LoVo (cell line): ENCODE measurements at regions not wholly inside any gene's neighbourhood (a gene's known extent, or its start where the extent isn't known, plus 50 kb on each side); places are given as distances from the start of the nearest gene placed in this dataset.
"Not testable (repeated sequence)": the region's sequence is repeated elsewhere in the genome, so short reads cannot be mapped to it uniquely, and the experiment has no call there.

ENCODE experiments used
- DNase-seq: peaks from one replicate; pipeline ENCODE4 v3.0.0-alpha.2; 2016; ENCODE audit warnings: low spot score

GRCh38 chr1:172918478-172918877 lies 132.3 kb downstream of the TNFSF18 start:
- no peak for DNase-seq

DNA sequence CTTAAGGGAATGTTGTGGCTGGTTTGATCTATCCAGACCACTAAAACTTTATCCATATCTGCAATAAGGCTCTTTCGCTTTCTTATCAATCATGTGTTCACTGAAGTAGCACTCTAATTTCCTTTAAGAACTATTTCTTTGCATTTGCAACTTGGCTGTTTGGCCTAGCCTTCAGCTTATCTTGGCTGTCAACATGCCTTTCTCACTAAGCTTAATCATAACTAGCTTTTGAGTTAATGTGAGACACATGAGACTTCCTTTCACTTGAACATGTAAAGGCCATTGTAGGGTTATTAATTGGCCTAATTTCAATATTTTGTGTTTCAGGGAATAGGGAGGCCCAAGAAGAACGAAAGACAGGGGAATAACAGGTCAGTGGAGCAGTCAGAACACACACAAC lies 124.7 kb downstream of the TNFSF18 start:
- no peak for DNase-seq

GRCh38 chr1:172928412-172928811 lies 122.3 kb downstream of the TNFSF18 start:
- DNase-seq = no peak

DNA sequence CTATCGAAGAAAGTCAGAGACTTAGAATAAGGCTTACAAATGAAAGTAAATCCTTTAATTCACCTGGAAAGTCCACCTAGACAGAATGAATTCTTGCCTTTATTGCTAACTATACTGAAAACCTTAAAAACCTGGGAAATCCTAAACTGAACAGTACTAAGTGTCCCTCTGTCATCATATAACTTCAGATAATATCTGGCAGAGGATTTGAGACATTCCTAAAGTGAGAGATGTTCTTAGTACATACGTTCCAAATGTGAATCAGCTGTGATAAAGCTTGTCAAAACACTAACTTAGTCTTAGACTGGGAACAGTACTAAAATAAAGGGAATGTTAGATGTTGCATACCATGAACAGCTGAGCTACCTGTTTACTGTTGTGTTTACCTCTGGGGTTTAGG lies 121.7 kb downstream of the TNFSF18 start:
- DNase-seq = no peak

GRCh38 chr1:172930142-172930541 lies 120.6 kb downstream of the TNFSF18 start:
- no peak for DNase-seq

DNA sequence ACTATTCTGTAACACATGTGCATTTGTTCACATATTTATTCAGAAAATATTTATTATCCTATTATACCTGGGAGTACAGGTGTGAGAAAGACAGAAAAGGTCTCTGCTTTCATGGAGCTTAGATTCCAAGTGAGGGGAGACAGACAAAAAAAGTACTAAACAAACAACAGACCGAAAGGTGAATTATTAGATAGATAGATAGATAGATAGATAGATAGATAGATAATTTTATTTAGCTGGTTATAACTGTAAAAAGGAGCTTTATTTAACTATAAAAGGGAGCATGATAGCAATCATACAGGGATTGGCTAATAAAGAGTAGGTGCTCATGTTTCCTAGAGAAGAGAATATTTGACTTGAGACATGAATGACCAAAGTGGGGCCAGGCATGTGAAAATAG lies 119.4 kb downstream of the TNFSF18 start:
- DNase-seq = no peak

DNA sequence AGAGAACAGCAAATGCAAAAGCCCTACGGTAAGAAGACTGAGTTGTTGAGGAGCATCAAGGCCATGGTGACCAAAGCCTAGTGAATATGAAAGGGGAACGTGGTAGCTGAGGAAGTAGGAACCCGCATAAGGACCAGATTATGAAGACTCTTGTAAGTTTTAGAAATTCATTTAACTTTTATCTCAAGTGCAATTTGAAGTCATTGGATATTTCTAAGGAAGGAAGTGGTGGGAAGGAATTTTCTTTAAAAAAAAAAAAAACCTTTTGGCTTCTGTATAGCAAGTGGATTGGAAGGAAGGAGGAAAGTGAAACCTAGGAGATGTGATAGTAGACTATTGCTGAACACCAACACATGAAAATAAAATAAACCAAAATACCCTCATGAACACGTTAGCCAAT lies 119.0 kb downstream of the TNFSF18 start:
- no peak for DNase-seq

DNA sequence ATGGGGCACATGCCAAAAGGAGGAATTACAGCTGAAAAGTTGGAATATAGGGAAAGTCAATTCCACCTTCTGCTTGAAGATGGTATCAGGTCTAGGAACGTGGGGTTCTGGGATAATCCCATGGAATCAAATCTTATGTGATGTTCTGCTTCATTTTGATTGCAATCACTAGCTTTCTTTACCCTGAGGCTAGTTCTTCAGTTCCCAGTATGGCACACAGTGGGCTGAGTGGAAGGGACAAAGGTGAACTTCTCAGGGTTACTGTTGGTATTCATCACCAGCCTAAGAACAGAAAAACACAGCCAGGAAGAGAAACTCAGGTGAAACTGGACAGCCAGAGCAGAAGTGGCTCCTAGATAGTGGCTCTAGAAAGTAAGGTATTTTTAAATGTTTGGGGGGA lies 117.8 kb downstream of the TNFSF18 start:
- peak; percentile 48 for DNase-seq

DNA sequence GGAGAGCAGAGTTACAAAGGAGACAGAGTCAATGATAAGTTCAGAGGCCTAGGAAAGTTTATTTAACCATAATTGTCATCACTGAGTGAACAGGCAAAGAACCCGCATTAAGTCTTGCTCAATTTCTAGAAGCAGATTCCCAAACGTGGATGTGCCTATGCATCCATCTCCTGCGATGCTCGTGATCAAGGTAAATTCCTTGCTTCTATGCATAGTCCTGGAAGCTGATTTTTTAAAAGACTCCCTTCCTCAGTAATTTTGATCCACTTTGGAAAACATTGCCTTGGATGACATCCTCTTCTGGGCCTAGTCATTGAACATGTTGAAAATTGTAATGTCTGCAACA lies 116.4 kb downstream of the TNFSF18 start:
- no peak for DNase-seq

DNA sequence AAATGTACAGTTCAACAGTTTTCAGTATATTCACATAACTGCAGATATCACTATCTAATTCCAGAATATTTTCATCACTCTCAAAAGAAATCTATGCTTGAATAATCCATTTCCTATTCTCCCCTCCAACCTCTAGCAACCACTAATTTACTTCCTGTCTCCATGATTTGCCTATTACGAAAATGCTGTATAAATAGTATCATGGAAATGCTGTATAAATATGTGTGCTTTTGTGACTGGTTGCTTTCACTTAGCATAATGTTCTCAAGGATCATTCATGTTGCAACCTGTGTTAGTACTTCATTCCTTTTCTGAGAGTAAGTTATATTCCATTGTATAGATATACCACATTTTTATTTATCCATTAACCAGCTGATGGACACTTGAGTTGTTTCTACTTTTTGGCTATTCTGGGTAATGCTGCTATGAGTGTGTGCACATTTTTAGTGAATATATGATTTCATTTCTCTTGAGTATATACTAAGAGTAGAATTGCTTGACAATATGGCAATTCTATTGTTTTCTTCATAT lies 115.6 kb downstream of the TNFSF18 start:
- DNase-seq = no peak

DNA sequence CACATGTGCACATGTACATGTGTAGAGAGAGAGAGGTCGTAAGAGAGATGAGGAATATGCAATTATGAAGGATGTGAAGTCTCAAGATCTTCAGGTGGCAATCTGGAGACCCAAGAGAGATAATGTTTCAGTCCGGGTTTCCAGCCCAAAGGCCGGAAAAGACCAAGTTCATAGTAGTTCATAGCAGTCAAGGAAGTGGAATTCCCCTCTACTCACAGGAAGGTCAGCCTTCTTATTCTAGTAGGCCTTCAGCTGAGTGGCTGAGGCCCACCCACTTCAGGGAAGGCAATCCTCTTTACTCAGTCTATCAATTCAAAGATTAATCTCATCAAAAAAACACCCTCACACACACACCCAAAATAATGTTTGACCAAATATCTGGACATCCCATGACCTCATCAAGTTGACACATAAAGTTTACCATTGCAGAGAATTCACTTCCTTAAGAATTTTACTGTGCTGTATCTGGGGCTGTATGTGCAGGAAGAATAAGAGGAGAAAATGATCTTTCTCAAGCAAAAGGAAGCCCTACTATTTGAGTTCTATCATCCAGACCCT lies 114.6 kb downstream of the TNFSF18 start:
- no peak for DNase-seq

DNA sequence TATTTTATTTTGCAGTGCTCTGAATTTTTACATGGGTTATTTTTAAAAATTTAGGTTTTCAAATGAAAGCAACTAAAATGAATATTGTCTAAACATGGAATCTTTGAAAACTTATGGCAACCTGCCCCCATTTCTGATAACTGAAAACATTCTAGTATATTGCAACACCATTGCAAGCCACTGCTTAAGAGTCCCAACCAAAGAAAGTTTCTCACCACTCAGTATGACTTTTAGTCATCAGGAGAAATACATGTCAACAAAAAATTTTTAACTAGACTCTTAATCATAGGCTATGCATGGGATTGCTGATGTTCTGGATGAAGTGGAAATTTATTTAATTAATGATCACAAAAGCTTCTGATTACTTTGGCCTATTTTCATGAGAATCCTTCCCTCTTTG lies 112.1 kb downstream of the TNFSF18 start:
- no peak for DNase-seq

GRCh38 chr1:172939475-172939874 lies 111.3 kb downstream of the TNFSF18 start:
- no peak for DNase-seq

DNA sequence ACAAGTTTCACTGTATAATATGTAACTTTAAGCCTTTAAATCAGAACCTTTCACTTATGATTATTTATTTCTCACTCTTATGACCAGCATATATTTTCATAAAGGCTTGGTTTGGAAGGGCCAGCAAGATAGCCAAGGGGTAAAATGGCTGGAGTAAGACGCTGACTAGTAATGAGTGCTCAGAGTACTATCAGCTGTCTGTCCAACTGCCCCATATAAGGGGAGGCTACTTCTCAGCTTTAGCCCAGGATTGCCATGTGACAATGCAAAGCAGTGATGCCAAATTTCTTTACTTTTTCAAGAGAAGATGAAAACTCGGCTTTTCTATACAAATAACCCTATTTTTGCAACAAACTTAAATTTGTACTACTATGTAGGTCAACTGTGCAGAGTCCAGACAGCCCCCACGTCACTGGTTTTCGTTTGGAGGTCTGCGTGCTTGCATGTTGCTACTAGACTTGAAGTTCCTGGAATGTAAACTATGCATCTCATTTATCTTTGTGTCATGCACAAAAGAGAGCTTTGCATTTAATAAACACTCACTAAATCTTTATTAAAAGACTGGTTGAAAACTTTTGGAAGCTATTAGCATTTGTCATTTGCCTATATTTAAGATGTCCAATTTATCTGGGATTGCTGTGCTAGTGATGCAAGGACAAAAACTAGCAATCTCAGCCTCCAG lies 110.4 kb downstream of the TNFSF18 start:
- DNase-seq = no peak

DNA sequence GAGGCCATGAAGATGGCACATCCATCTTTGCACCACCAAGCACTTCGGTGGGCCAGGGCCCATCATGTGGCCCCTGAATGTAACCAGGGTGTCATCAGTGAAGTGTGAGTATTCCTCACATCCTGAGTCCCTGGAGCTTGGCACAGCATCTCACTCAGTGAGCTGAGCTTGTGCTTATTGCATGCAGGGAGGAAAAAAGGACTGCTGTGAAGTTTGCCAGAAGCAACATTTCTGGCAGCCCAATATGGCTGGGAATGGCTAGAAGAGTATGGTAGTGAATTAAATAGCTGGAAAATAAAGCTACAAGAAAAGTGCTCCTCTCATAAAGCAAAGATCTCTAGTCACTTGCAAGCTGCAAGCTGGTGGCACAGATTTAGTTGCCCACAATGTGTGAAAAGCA lies 109.3 kb downstream of the TNFSF18 start:
- no peak for DNase-seq

GRCh38 chr1:172941945-172942344 lies 108.8 kb downstream of the TNFSF18 start:
- DNase-seq = no peak

DNA sequence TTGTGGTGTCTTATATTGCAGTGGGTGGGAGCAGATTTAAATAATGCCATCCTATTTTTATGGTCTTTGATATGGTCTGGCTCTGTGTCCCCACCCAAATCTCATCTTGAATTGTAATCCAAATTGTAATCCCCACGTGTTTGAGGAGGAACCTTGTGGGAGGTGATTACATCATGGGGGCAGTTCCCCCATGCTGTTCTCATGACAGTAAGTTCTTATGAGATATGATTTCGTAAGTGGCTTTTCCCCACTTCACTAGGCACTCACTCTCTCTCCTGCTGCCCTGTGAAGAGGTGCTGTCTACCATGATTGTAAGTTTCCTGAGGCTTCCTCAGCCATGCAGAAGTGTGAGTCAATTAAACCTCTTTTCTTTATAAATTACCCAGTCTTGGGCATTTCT lies 107.6 kb downstream of the TNFSF18 start:
- not testable (repeated sequence) for DNase-seq

GRCh38 chr1:172944931-172945330 lies 105.8 kb downstream of the TNFSF18 start:
- DNase-seq = no peak

DNA sequence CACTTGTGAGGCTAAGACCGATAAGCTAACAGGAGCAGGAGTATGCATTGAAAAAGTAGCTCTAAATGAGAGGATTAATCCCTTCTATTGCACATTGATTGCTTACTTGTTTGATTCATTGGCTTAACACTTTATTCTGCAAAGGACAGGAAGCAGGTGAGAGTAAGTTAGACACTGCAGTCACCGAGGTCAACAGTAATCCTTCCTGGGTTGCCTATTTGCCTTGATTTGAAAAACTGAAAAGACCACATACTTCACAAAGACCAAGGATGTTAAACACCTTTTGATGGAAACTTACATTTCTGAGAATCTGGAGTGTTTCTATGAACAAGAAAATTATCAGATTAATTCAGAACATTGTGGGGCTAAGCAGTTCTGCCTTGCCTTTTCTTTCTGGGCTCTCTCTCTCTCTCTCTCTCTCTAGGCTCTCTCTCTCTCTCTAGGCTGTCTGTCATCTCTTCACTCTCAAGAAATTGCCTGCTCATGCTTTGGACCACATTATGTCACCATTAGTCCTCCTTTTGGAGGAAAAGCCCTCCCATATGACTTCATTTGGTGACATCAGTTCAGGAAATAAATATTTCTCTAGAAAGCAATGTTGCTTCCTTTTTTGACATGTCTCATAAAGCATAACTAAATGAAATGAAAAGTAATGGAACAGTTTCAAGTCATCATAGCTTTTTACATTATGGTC lies 103.8 kb downstream of the TNFSF18 start:
- no peak for DNase-seq

DNA sequence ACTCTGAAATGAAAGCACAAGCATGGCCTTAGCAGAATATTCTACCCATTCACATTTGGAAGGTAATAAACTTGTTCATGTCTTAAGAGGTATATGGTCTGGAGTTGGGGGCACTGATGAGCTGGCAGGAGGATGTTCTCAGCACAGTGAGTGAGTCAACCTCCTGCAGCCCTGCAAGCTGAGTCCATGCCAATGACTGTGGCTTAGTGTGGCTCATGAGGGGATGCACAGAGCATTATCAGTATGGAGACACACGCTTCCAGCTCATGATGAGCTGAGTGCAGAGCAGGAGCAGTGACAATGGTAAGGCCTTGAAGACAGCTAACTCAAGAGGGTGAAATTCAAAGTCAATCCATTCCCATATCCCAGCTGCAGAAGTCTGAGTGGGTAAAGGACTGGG lies 102.3 kb downstream of the TNFSF18 start:
- no peak for DNase-seq

- DNase-seq = no peak
Observed at GRCh38 chr1:172949096-172949495, 101.6 kb downstream of the TNFSF18 start.

GRCh38 chr1:172950528-172950927 lies 100.2 kb downstream of the TNFSF18 start:
- no peak for DNase-seq

DNA sequence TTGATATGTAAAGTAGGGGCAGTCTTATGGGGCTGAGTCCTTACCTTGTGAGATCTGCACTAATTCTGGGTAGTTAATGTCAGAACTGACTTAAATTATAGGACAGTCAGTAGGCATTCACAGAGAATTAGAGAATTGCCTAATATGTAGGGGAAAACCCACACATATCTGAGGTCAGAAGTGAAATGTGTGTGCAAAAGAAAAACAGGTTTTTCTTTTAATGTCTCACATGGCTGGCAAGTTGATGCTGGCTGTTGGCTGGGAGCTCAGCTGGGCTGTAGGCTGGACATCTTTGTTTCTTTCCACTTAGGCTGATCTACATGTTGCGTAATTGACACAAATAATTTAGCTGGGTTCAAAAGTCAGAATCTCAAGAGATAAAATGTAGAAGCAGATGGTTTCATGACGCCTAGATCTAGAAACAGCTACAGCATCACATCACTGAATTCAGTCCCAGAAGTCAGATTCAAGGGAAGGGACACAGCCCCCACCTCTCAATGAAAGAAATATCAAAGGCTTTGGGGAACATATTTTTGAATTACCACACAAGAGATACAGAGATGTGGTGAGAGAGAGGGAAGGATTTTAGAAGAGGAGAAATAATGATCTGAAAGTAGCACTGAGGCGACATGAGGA lies 98.9 kb downstream of the TNFSF18 start:
- no peak for DNase-seq
